ENCODE measurements at regions not wholly inside any gene's neighbourhood (a gene's known extent, or its start where the extent isn't known, plus 50 kb on each side); places are given as distances from the start of the nearest gene placed in this dataset.

GRCh38 chr9:3006851-3007250, 163.0 kb upstream of the PUM3 start:
- TF ChIP-seq CTCF (IDR thresholded peaks at IDR 0.05) (no peak), POLR2A (IDR thresholded peaks at IDR 0.05) (no peak)
